ENCODE measurements at regions not wholly inside any gene's neighbourhood (a gene's known extent, or its start where the extent isn't known, plus 50 kb on each side); places are given as distances from the start of the nearest gene placed in this dataset.
"Not testable (repeated sequence)": the region's sequence is repeated elsewhere in the genome, so short reads cannot be mapped to it uniquely, and the experiment has no call there.

GRCh38 chr18:40296717-40297413 is 1658.2 kb upstream of the PIK3C3 start:
- Mint-ChIP-seq H3K9me3 (ENCODE audit: unreplicated experiment) (no peaks in the 10 kb centered on the region), H3K4me3 (ENCODE audit: unreplicated experiment) (no peak overlapping the region), H3K4me1 (ENCODE audit: low read depth, unreplicated experiment) (no peaks in the 10 kb centered on the region), H3K27me3 (ENCODE audit: insufficient read depth, unreplicated experiment) (no peaks in the 10 kb centered on the region), H3K36me3 (ENCODE audit: insufficient read depth, unreplicated experiment) (no peaks in the 10 kb centered on the region), H3K27ac (ENCODE audit: unreplicated experiment) (no peak overlapping the region)
- no peak overlapping the region for H3K4me3 ChIP-seq (ENCODE audit: low read depth, low read length)
- H3K4me1 ChIP-seq = no peaks in the 10 kb centered on the region
- DNase-seq = no peak
- CTCF ChIA-PET = no interaction called here
- no peaks in the 10 kb centered on the region for H3K36me3 ChIP-seq (ENCODE audit: control insufficient read depth, insufficient read depth, low read length)
- no peak for TF ChIP-seq CTCF (IDR thresholded peaks at IDR 0.05; ENCODE audit: insufficient read depth in 1 of 2, low read depth in 1 of 2, low read length in 1 of 2, severe bottlenecking in 1 of 2, unreplicated experiment in 1 of 2)
- no peaks in the 10 kb centered on the region for H3K27me3 ChIP-seq (replicated peaks; ENCODE audit: control insufficient read depth, insufficient read depth, low read length)
- no peaks in the 10 kb centered on the region for H3K9me3 ChIP-seq
- POLR2A ChIA-PET = no interaction called here
- no TSS peak for BruUV-seq (replicated peaks)
- intact Hi-C loops (cut with micrococcal nuclease; ENCODE audit: unreplicated experiment) = no loop called here

GRCh38 chr18:40292985-40293710 is 1661.9 kb upstream of the PIK3C3 start:
- no peaks in the 10 kb centered on the region for H3K36me3 Mint-ChIP-seq (ENCODE audit: insufficient read depth, unreplicated experiment)
- no peak overlapping the region for H3K4me3 ChIP-seq (ENCODE audit: low read depth, low read length)
- no peak for DNase-seq
- no peaks in the 10 kb centered on the region for H3K27me3 ChIP-seq (replicated peaks; ENCODE audit: control insufficient read depth, insufficient read depth, low read length)
- no peaks in the 10 kb centered on the region for H3K9me3 Mint-ChIP-seq (ENCODE audit: unreplicated experiment)
- H3K27ac Mint-ChIP-seq (ENCODE audit: unreplicated experiment) = no peak overlapping the region
- H3K4me1 ChIP-seq = no peaks in the 10 kb centered on the region
- BruUV-seq (replicated peaks) = no TSS peak
- no peaks in the 10 kb centered on the region for H3K36me3 ChIP-seq (ENCODE audit: control insufficient read depth, insufficient read depth, low read length)
- no peaks in the 10 kb centered on the region for H3K9me3 ChIP-seq
- H3K4me1 Mint-ChIP-seq (ENCODE audit: low read depth, unreplicated experiment) = no peaks in the 10 kb centered on the region
- TF ChIP-seq CTCF (IDR thresholded peaks at IDR 0.05; ENCODE audit: insufficient read depth in 1 of 2, low read depth in 1 of 2, low read length in 1 of 2, severe bottlenecking in 1 of 2, unreplicated experiment in 1 of 2) = no peak
- no peaks in the 10 kb centered on the region for H3K27me3 Mint-ChIP-seq (ENCODE audit: insufficient read depth, unreplicated experiment)
- POLR2A ChIA-PET = no interaction called here
- CTCF ChIA-PET = no interaction called here
- no peak overlapping the region for H3K4me3 Mint-ChIP-seq (ENCODE audit: unreplicated experiment)
- intact Hi-C loops (cut with micrococcal nuclease; ENCODE audit: unreplicated experiment) = no loop called here

GRCh38 chr18:40283560-40283959 is 1671.5 kb upstream of the PIK3C3 start:
- CTCF ChIA-PET = no interaction called here
- TF ChIP-seq CTCF (IDR thresholded peaks at IDR 0.05; ENCODE audit: insufficient read depth in 1 of 2, low read depth in 1 of 2, low read length in 1 of 2, severe bottlenecking in 1 of 2, unreplicated experiment in 1 of 2) = no peak
- no TSS peak for BruUV-seq (replicated peaks)

GRCh38 chr18:40281356-40281755 is 1673.7 kb upstream of the PIK3C3 start:
- H3K36me3 Mint-ChIP-seq (ENCODE audit: insufficient read depth, unreplicated experiment); BruUV-seq (replicated peaks); H3K4me3 Mint-ChIP-seq (ENCODE audit: unreplicated experiment); H3K9me3 ChIP-seq; H3K4me3 ChIP-seq (ENCODE audit: low read depth, low read length); H3K27ac Mint-ChIP-seq (ENCODE audit: unreplicated experiment); H3K4me1 Mint-ChIP-seq (ENCODE audit: low read depth, unreplicated experiment); H3K27me3 ChIP-seq (replicated peaks; ENCODE audit: control insufficient read depth, insufficient read depth, low read length); H3K27me3 Mint-ChIP-seq (ENCODE audit: insufficient read depth, unreplicated experiment); H3K36me3 ChIP-seq (ENCODE audit: control insufficient read depth, insufficient read depth, low read length); H3K4me1 ChIP-seq; POLR2A ChIA-PET; intact Hi-C loops (cut with micrococcal nuclease; ENCODE audit: unreplicated experiment); H3K9me3 Mint-ChIP-seq (ENCODE audit: unreplicated experiment); DNase-seq; CTCF ChIA-PET: not testable (repeated sequence)

More at GRCh38 chr18:40283560-40283959, 1671.5 kb upstream of the PIK3C3 start:
- Histone ChIP-seq H3K27me3 (replicated peaks; ENCODE audit: control insufficient read depth, insufficient read depth, low read length) (no peaks in the 10 kb centered on the region), H3K4me1 (no peaks in the 10 kb centered on the region), H3K9me3 (no peaks in the 10 kb centered on the region), H3K36me3 (ENCODE audit: control insufficient read depth, insufficient read depth, low read length) (no peaks in the 10 kb centered on the region), H3K4me3 (ENCODE audit: low read depth, low read length) (no peak overlapping the region)
- Mint-ChIP-seq H3K36me3 (ENCODE audit: insufficient read depth, unreplicated experiment) (no peaks in the 10 kb centered on the region), H3K9me3 (ENCODE audit: unreplicated experiment) (peaks cover 7% of the 10 kb centered on the region), H3K4me3 (ENCODE audit: unreplicated experiment) (no peak overlapping the region), H3K27ac (ENCODE audit: unreplicated experiment) (no peak overlapping the region), H3K4me1 (ENCODE audit: low read depth, unreplicated experiment) (no peaks in the 10 kb centered on the region), H3K27me3 (ENCODE audit: insufficient read depth, unreplicated experiment) (no peaks in the 10 kb centered on the region)
- no peak for DNase-seq
- intact Hi-C loops (cut with micrococcal nuclease; ENCODE audit: unreplicated experiment) = no loop called here
- POLR2A ChIA-PET = no interaction called here

Data from Caco-2 (cell line).